HEK293 (cell line): ENCODE measurements at regions not wholly inside any gene's neighbourhood (a gene's known extent, or its start where the extent isn't known, plus 50 kb on each side); places are given as distances from the start of the nearest gene placed in this dataset.

Experiments used
- CTCF ChIA-PET: fragments of 350-600 bp; formaldehyde crosslinking; extraction: SDS; loops from one replicate; lab custom pipeline; 2021; ENCODE audit warnings: antibody characterized with exemption; lab: Yijun Ruan, JAX
- POLR2A ChIA-PET: fragments of 300-600 bp; formaldehyde crosslinking; extraction: SDS; loops from one replicate; lab custom pipeline; 2020; ENCODE audit warnings: antibody characterized with exemption, inconsistent platforms; lab: Yijun Ruan, JAX
- H3K27ac ChIP-seq: fragments of 200-500 bp; sonication (Bioruptor generic); 2 replicates; pipeline ENCODE4 v1.5.1; 2014; ENCODE audit warnings: low read depth, low read length, control low read depth, inconsistent platforms; ENCODE audit errors: extremely low read depth
- H3K36me3 ChIP-seq, 2 experiments: fragments of 200-500 bp in 1 of 2; sonication (Bioruptor generic) in 1 of 2; 1 replicate in 1 of 2; 2 replicates in 1 of 2; pipeline ENCODE4 v1.5.1; 2014 to 2017; ENCODE audit warnings: inconsistent platforms in 2 of 2, low read length in 2 of 2; ENCODE audit not compliant: control insufficient read depth in 2 of 2, insufficient read depth in 1 of 2
- H3K4me1 ChIP-seq: fragments of 200-500 bp; sonication (Bioruptor generic); 2 replicates; pipeline ENCODE4 v1.5.1; 2014; ENCODE audit warnings: mild to moderate bottlenecking, low read length, inconsistent platforms; ENCODE audit not compliant: control insufficient read depth, insufficient read depth
- H3K4me3 ChIP-seq: 2 replicates; pipeline ENCODE4 v1.5.1; 2011; ENCODE audit warnings: low read depth, mild to moderate bottlenecking, control low read depth, low read length, moderate library complexity
- H3K9me3 ChIP-seq: fragments of 200-500 bp; sonication (Bioruptor generic); 2 replicates; pipeline ENCODE4 v1.5.1; 2014; ENCODE audit warnings: low read depth, low read length, inconsistent platforms; ENCODE audit not compliant: control insufficient read depth, insufficient read depth
- FEZF1 ChIP-seq: fragments of 450-650 bp; formaldehyde crosslinking; IDR thresholded peaks from 2 replicates; pipeline ENCODE4 v1.5.1; 2016; ENCODE audit warnings: missing biosample characterization, missing genetic modification characterization
- GFI1B ChIP-seq: fragments of 450-650 bp; formaldehyde crosslinking; IDR thresholded peaks from 2 replicates; pipeline ENCODE4 v1.5.1; 2016; ENCODE audit warnings: missing biosample characterization, missing genetic modification characterization
- GLI2 ChIP-seq: fragments of 450-650 bp; formaldehyde crosslinking; IDR thresholded peaks from 2 replicates; pipeline ENCODE4; 2017; ENCODE audit warnings: missing biosample characterization, missing genetic modification characterization, low read depth, borderline replicate concordance
- GLIS2 ChIP-seq: fragments of 450-650 bp; formaldehyde crosslinking; IDR thresholded peaks from 2 replicates; pipeline ENCODE4 v1.5.1; 2016; ENCODE audit warnings: missing biosample characterization, missing genetic modification characterization
- HOXC10 ChIP-seq: sonication (generic); formaldehyde crosslinking; IDR thresholded peaks from 2 replicates; pipeline ENCODE4 v1.8.1; 2023; ENCODE audit warnings: mild to moderate bottlenecking, missing genetic modification reagents
- HOXD13 ChIP-seq: sonication (generic); formaldehyde crosslinking; IDR thresholded peaks from 2 replicates; pipeline ENCODE4 v1.8.0; 2022; ENCODE audit warnings: missing genetic modification reagents, borderline replicate concordance
- KLF10 ChIP-seq: fragments of 450-650 bp; IDR thresholded peaks from 2 replicates; pipeline ENCODE4 v1.5.1; 2018; ENCODE audit warnings: missing biosample characterization, mild to moderate bottlenecking, missing genetic modification characterization
- KLF9 ChIP-seq: fragments of 450-650 bp; formaldehyde crosslinking; IDR thresholded peaks from 2 replicates; pipeline ENCODE4 v1.5.1; 2016; ENCODE audit warnings: missing biosample characterization, missing genetic modification characterization, low read depth
- SALL2 ChIP-seq: fragments of 450-650 bp; formaldehyde crosslinking; IDR thresholded peaks from 2 replicates; pipeline ENCODE4 v1.5.0; 2017; ENCODE audit warnings: missing biosample characterization, mild to moderate bottlenecking, missing genetic modification characterization, borderline replicate concordance
- ZEB2 ChIP-seq: fragments of 450-650 bp; formaldehyde crosslinking; IDR thresholded peaks from 2 replicates; pipeline ENCODE4 v1.5.1; 2016; ENCODE audit warnings: missing biosample characterization, missing genetic modification characterization
- ZNF202 ChIP-seq: fragments of 450-650 bp; formaldehyde crosslinking; IDR thresholded peaks from 2 replicates; pipeline ENCODE4 v1.5.1; 2016; ENCODE audit warnings: missing biosample characterization, missing genetic modification characterization, borderline replicate concordance
- ZNF211 ChIP-seq: fragments of 450-650 bp; formaldehyde crosslinking; IDR thresholded peaks from 2 replicates; pipeline ENCODE4 v1.5.1; 2016; ENCODE audit warnings: low read depth, missing biosample characterization, missing genetic modification characterization
- ZNF248 ChIP-seq: fragments of 450-650 bp; formaldehyde crosslinking; IDR thresholded peaks from 2 replicates; pipeline ENCODE4 v1.5.1; 2017; ENCODE audit warnings: missing biosample characterization, missing genetic modification characterization
- ZNF274 ChIP-seq, 2 experiments: fragments of 200-500 bp in 1 of 2; fragments of 450-650 bp in 1 of 2; sonication (Bioruptor generic) in 1 of 2; formaldehyde crosslinking in 1 of 2; IDR thresholded peaks; 2 replicates each; pipeline versions ENCODE4 v1.5.1 to v1.6.1; 2014 to 2016; ENCODE audit warnings: borderline replicate concordance in 1 of 2, inconsistent platforms in 1 of 2, low read length in 1 of 2, missing biosample characterization in 1 of 2, missing genetic modification characterization in 1 of 2
- ZNF324 ChIP-seq: fragments of 450-650 bp; formaldehyde crosslinking; IDR thresholded peaks from 2 replicates; pipeline ENCODE4 v1.5.1; 2016; ENCODE audit warnings: missing biosample characterization, missing genetic modification characterization
- ZNF391 ChIP-seq: fragments of 450-650 bp; formaldehyde crosslinking; IDR thresholded peaks from 2 replicates; pipeline ENCODE4 v1.5.1; 2016; ENCODE audit warnings: low read depth, missing biosample characterization, missing genetic modification characterization, borderline replicate concordance
- ZNF548 ChIP-seq: fragments of 450-650 bp; formaldehyde crosslinking; IDR thresholded peaks from 2 replicates; pipeline ENCODE4 v1.5.1; 2016; ENCODE audit warnings: missing biosample characterization, missing genetic modification characterization
- ZNF600 ChIP-seq: fragments of 450-650 bp; formaldehyde crosslinking; IDR thresholded peaks from 2 replicates; pipeline ENCODE4 v1.5.1; 2016; ENCODE audit warnings: missing biosample characterization, missing genetic modification characterization
- ZNF624 ChIP-seq: fragments of 450-650 bp; formaldehyde crosslinking; IDR thresholded peaks from 2 replicates; pipeline ENCODE4 v1.5.1; 2017; ENCODE audit warnings: missing biosample characterization, missing genetic modification characterization
- ZNF791 ChIP-seq: fragments of 450-650 bp; formaldehyde crosslinking; IDR thresholded peaks from 2 replicates; pipeline ENCODE4 v1.5.1; 2016; ENCODE audit warnings: missing biosample characterization, missing genetic modification characterization
- TF ChIP-seq, protein P1 (sequence below): sonication (generic); formaldehyde crosslinking; IDR thresholded peaks from 2 replicates; pipeline ENCODE4 v1.8.1; 2022; ENCODE audit warnings: mild to moderate bottlenecking, moderate library complexity, missing genetic modification reagents
- TF ChIP-seq, protein P2 (sequence below): fragments of 450-650 bp; formaldehyde crosslinking; IDR thresholded peaks from 2 replicates; pipeline ENCODE4 v1.5.1; 2016; ENCODE audit warnings: missing biosample characterization, missing genetic modification characterization
- TF ChIP-seq, protein P3 (sequence below): fragments of 450-650 bp; formaldehyde crosslinking; IDR thresholded peaks from 2 replicates; pipeline ENCODE4 v1.5.1; 2016; ENCODE audit warnings: missing biosample characterization, missing genetic modification characterization, low read depth

DNA sequence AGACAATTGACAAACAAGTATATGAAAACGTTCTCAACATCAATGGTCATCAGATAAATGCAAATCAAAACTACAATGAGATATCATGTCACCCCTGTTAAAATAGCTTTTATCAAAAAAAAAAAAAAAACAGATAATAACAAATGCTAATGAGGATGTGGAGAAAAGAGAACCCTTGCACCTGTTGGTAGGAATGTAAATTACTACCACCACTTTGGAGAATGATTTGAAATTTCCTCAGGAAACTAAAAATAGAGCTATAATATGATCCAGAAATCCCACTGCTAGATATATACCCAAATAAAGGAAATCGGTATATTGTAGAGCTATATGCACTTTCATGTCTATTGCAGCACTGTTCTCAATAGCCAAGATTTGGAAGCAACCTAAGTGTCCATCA is 470.6 kb upstream of the FSTL5 start:
- Histone ChIP-seq H3K9me3 (no peaks in the 10 kb centered on the region), H3K36me3 (no peaks in the 10 kb centered on the region), H3K27ac (no peak overlapping the region), H3K4me3 (no peak overlapping the region), H3K4me1 (no peaks in the 10 kb centered on the region)
- ChIA-PET POLR2A (no interaction called here), CTCF (interaction anchor here (0.5 kb wide), 1 partner anchor 38 kb away, joined by 3 read pairs; no protein-coding TSS in a partner anchor)
- TF ChIP-seq HOXC10 = no peak
- TF ChIP-seq GLI2 (tag by site-specific recombination) = no peak
- TF ChIP-seq HOXD13 = no peak
- no peak for TF ChIP-seq KLF9
- no peak for TF ChIP-seq ZNF248
- no peak for TF ChIP-seq FEZF1 (tag by site-specific recombination)
- TF ChIP-seq KLF10 (tag by site-specific recombination) = no peak
- no peak for TF ChIP-seq GFI1B
- no peak for TF ChIP-seq SALL2 (tag by site-specific recombination)
- TF ChIP-seq ZNF391 (tag by site-specific recombination) = no peak
- no peak for TF ChIP-seq ZNF624 (tag by site-specific recombination)
- TF ChIP-seq ZNF791 (tag by site-specific recombination) = no peak
- TF ChIP-seq ZNF274 (IDR thresholded peaks at IDR 0.05; ENCODE audit: low read length) = no peak
- TF ChIP-seq ZNF274 (tag by site-specific recombination; IDR thresholded peaks at IDR 0.05; ENCODE audit: borderline replicate concordance) = no peak

DNA sequence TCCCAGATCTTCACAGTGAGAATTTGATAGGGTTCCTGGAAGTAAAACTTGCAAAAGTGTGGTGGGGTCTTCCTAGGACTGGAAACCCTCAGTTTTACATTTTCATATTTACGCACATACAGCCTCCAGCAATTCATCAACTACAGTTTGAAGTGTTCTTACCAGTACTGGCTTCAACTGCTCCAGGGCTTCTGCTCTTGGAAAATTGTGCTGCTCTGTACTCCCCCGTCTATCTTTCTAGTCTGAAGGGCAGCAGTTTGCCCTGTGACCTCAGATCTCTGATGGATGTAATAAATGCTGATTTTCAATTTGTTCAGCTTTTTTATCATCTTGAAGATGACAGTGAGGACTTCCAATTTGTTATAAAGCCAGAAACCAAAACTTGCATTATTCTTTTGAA is 458.9 kb upstream of the FSTL5 start:
- Histone ChIP-seq H3K9me3 (no peaks in the 10 kb centered on the region), H3K4me1 (no peaks in the 10 kb centered on the region), H3K4me3 (no peak overlapping the region), H3K27ac (no peak overlapping the region), H3K36me3 (no peaks in the 10 kb centered on the region)
- TF ChIP-seq, protein P1, sequence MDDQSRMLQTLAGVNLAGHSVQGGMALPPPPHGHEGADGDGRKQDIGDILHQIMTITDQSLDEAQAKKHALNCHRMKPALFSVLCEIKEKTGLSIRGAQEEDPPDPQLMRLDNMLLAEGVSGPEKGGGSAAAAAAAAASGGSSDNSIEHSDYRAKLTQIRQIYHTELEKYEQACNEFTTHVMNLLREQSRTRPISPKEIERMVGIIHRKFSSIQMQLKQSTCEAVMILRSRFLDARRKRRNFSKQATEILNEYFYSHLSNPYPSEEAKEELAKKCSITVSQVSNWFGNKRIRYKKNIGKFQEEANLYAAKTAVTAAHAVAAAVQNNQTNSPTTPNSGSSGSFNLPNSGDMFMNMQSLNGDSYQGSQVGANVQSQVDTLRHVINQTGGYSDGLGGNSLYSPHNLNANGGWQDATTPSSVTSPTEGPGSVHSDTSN = no peak
- TF ChIP-seq GLIS2 (tag by site-specific recombination) (no peak), ZNF548 (tag by site-specific recombination) (no peak), ZNF600 (no peak), KLF9 (no peak), ZNF211 (tag by site-specific recombination) (no peak), ZEB2 (no peak), ZNF202 (tag by site-specific recombination) (no peak), ZNF324 (tag by site-specific recombination) (no peak)
- TF ChIP-seq, protein P2, sequence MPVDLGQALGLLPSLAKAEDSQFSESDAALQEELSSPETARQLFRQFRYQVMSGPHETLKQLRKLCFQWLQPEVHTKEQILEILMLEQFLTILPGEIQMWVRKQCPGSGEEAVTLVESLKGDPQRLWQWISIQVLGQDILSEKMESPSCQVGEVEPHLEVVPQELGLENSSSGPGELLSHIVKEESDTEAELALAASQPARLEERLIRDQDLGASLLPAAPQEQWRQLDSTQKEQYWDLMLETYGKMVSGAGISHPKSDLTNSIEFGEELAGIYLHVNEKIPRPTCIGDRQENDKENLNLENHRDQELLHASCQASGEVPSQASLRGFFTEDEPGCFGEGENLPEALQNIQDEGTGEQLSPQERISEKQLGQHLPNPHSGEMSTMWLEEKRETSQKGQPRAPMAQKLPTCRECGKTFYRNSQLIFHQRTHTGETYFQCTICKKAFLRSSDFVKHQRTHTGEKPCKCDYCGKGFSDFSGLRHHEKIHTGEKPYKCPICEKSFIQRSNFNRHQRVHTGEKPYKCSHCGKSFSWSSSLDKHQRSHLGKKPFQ (tag by site-specific recombination) = no peak
- TF ChIP-seq, protein P3, sequence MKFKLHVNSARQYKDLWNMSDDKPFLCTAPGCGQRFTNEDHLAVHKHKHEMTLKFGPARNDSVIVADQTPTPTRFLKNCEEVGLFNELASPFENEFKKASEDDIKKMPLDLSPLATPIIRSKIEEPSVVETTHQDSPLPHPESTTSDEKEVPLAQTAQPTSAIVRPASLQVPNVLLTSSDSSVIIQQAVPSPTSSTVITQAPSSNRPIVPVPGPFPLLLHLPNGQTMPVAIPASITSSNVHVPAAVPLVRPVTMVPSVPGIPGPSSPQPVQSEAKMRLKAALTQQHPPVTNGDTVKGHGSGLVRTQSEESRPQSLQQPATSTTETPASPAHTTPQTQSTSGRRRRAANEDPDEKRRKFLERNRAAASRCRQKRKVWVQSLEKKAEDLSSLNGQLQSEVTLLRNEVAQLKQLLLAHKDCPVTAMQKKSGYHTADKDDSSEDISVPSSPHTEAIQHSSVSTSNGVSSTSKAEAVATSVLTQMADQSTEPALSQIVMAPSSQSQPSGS = no peak
- POLR2A ChIA-PET = no interaction called here
- CTCF ChIA-PET = interaction anchor here (0.6 kb wide), 1 partner anchor 611 kb away, joined by 3 read pairs; no protein-coding TSS in a partner anchor
